Endodermal cell (in vitro differentiated cells): ENCODE measurements at regions not wholly inside any gene's neighbourhood (a gene's known extent, or its start where the extent isn't known, plus 50 kb on each side); places are given as distances from the start of the nearest gene placed in this dataset.

Experiments
- DNase-seq: peaks from one replicate; pipeline ENCODE4 v3.0.0-alpha.2; 2017
- H3K27ac ChIP-seq: 2 replicates; pipeline ENCODE4 v1.5.1; 2013; ENCODE audit warnings: mild to moderate bottlenecking, low read depth, low read length, moderate library complexity
- H3K27me3 ChIP-seq: 2 replicates; pipeline ENCODE4 v1.6.1; 2013; ENCODE audit warnings: mild to moderate bottlenecking, low read length, moderate library complexity; ENCODE audit not compliant: insufficient read depth, control insufficient read depth, poor library complexity, severe bottlenecking
- H3K36me3 ChIP-seq: 2 replicates; pipeline ENCODE4 v1.7.0; 2013; ENCODE audit warnings: mild to moderate bottlenecking, low read length, moderate library complexity; ENCODE audit not compliant: control insufficient read depth, insufficient read depth
- H3K4me1 ChIP-seq: one replicate; pipeline ENCODE4 v1.7.0; 2013; ENCODE audit warnings: low read length; ENCODE audit not compliant: control insufficient read depth, insufficient read depth
- H3K4me3 ChIP-seq: 2 replicates; pipeline ENCODE4 v1.5.1; 2013; ENCODE audit warnings: mild to moderate bottlenecking, low read length, moderate library complexity
- H3K9ac ChIP-seq: 2 replicates; pipeline ENCODE4 v1.6.1; 2013; ENCODE audit warnings: mild to moderate bottlenecking, low read length, moderate library complexity; ENCODE audit not compliant: poor library complexity, severe bottlenecking; ENCODE audit errors: extremely low read depth
- H3K9me3 ChIP-seq: 2 replicates; pipeline ENCODE4 v1.6.1; 2013; ENCODE audit warnings: mild to moderate bottlenecking, low read length, moderate library complexity; ENCODE audit not compliant: control insufficient read depth
- H3K27ac Mint-ChIP-seq: 2 replicates; pipeline ENCODE4 v1.8.0; 2020; ENCODE audit warnings: mixed read lengths
- H3K27me3 Mint-ChIP-seq: 2 replicates; pipeline ENCODE4 v1.8.0; 2021; ENCODE audit warnings: mild to moderate bottlenecking, mixed read lengths; ENCODE audit not compliant: insufficient read depth
- H3K36me3 Mint-ChIP-seq: 2 replicates; pipeline ENCODE4 v1.8.0; 2020; ENCODE audit warnings: low read depth, mixed read lengths
- H3K4me1 Mint-ChIP-seq: 2 replicates; pipeline ENCODE4 v1.8.0; 2020; ENCODE audit warnings: mixed read lengths
- H3K4me3 Mint-ChIP-seq: 2 replicates; pipeline ENCODE4 v1.8.0; 2020; ENCODE audit warnings: mild to moderate bottlenecking, moderate library complexity, mixed read lengths
- H3K9me3 Mint-ChIP-seq: 2 replicates; pipeline ENCODE4 v1.8.0; 2020; ENCODE audit warnings: mild to moderate bottlenecking, mixed read lengths
- CTCF ChIP-seq: fragments of 200-600 bp; sonication (generic); conservative IDR thresholded peaks from 2 replicates; pipeline ENCODE4 v1.5.0; 2021; ENCODE audit warnings: antibody characterized with exemption, mild to moderate bottlenecking
- WGBS, 2 experiments: methylation state at CpG; one replicate each; pipeline versions ENCODE4 v1.1.5 to v1.1.7; 2013; ENCODE audit warnings: missing lambda C conversion rate in 2 of 2, mixed read lengths in 1 of 2; ENCODE audit not compliant: insufficient coverage in 1 of 2, insufficient read length in 1 of 2; 5-methylcytosine and 5-hydroxymethylcytosine counted together

GRCh38 chr13:58795715-58796114 is 1164.2 kb downstream of the PCDH17 start:
- no peak overlapping the region for H3K27ac Mint-ChIP-seq
- no peaks in the 10 kb centered on the region for H3K4me1 Mint-ChIP-seq
- Histone ChIP-seq H3K4me3 (no peak overlapping the region), H3K27ac (no peak overlapping the region), H3K4me1 (no peaks in the 10 kb centered on the region), H3K36me3 (no peaks in the 10 kb centered on the region), H3K9ac (no peak overlapping the region), H3K9me3 (no peaks in the 10 kb centered on the region), H3K27me3 (no peaks in the 10 kb centered on the region)
- no peak for TF ChIP-seq CTCF
- no peaks in the 10 kb centered on the region for H3K27me3 Mint-ChIP-seq
- whole genome bisulfite sequencing, 2 experiments: 0 to 76% methylated on average over 1 to 2 of the region's 2 CpGs
- no peak overlapping the region for H3K4me3 Mint-ChIP-seq
- H3K9me3 Mint-ChIP-seq: no peaks in the 10 kb centered on the region
- DNase-seq: no peak
- no peaks in the 10 kb centered on the region for H3K36me3 Mint-ChIP-seq

- Mint-ChIP-seq H3K4me1 (no peaks in the 10 kb centered on the region), H3K36me3 (no peaks in the 10 kb centered on the region), H3K4me3 (no peak overlapping the region), H3K27me3 (no peaks in the 10 kb centered on the region), H3K27ac (no peak overlapping the region), H3K9me3 (no peaks in the 10 kb centered on the region)
- Histone ChIP-seq H3K4me1 (no peaks in the 10 kb centered on the region), H3K36me3 (no peaks in the 10 kb centered on the region), H3K9me3 (no peaks in the 10 kb centered on the region), H3K27ac (no peak overlapping the region), H3K4me3 (no peak overlapping the region), H3K9ac (no peak overlapping the region), H3K27me3 (no peaks in the 10 kb centered on the region)
- TF ChIP-seq CTCF: no peak
- no peak for DNase-seq
Observed at GRCh38 chr13:58804832-58805231, 1173.3 kb downstream of the PCDH17 start.

GRCh38 chr13:58806401-58806800 is 1174.9 kb downstream of the PCDH17 start:
- Histone ChIP-seq H3K9me3 (no peaks in the 10 kb centered on the region), H3K9ac (no peak overlapping the region), H3K4me1 (no peaks in the 10 kb centered on the region), H3K36me3 (no peaks in the 10 kb centered on the region), H3K27me3 (no peaks in the 10 kb centered on the region), H3K4me3 (no peak overlapping the region), H3K27ac (no peak overlapping the region)
- no peaks in the 10 kb centered on the region for H3K4me1 Mint-ChIP-seq
- H3K36me3 Mint-ChIP-seq: no peaks in the 10 kb centered on the region
- H3K27ac Mint-ChIP-seq: no peak overlapping the region
- no peak for TF ChIP-seq CTCF
- 85 to 100% methylated on average over 1 to 2 of the region's 2 CpGs for WGBS, 2 experiments
- H3K9me3 Mint-ChIP-seq: no peaks in the 10 kb centered on the region
- no peak overlapping the region for H3K4me3 Mint-ChIP-seq
- DNase-seq: no peak
- no peaks in the 10 kb centered on the region for H3K27me3 Mint-ChIP-seq
